GM21717 (cell line): ENCODE measurements at regions not wholly inside any gene's neighbourhood (a gene's known extent, or its start where the extent isn't known, plus 50 kb on each side); places are given as distances from the start of the nearest gene placed in this dataset.

Experiments used
- ATAC-seq: cut with Tn5 transposase; IDR thresholded peaks from one replicate; pipeline ENCODE4 v1.9.1; 2021; ENCODE audit warnings: mild to moderate bottlenecking, moderate library complexity; ENCODE audit not compliant: unreplicated experiment

GRCh38 chr1:239590556-239590955 is 204.2 kb downstream of the CHRM3 start:
- ATAC-seq = no peak

DNA sequence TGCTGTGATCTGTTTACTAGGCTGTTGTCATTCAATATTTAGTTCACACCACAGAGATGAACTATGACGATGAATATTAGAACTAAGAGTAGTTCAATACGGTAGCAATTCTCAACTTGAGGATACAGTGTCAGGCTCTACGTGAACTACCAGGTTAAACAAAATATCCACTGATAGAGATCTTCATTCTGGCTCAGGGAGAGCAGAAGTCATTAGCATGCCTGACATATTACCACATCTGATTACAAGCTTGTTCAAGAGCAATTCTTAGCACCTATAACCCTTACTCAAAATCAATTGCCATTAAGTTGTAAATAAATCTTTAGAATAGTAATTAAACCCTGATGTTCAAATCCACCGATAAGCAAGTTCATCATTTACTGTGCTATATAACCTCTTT is 207.2 kb downstream of the CHRM3 start:
- no peak for ATAC-seq

GRCh38 chr1:239600588-239600987 is 214.2 kb downstream of the CHRM3 start:
- ATAC-seq = no peak

DNA sequence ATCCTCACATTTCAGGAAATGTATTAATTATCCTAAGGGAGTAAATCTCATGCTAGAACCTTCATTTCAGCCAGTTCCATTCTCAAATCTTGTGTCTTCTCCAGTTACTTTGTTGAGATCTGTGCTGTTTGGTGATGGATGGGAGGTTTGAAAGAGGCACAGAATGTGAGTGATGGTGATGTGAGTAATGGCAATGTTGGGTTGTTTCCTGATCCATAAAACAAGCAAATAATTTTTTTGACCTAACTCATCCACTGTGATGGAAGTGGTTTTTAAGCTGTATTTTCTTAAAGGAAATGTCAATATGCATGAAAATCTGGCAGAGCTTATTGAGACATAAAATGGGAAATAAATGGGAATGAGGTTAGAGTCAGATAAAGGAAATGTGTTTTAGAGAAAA is 214.7 kb downstream of the CHRM3 start:
- no peak for ATAC-seq

GRCh38 chr1:239603530-239603929 is 217.2 kb downstream of the CHRM3 start:
- no peak for ATAC-seq

DNA sequence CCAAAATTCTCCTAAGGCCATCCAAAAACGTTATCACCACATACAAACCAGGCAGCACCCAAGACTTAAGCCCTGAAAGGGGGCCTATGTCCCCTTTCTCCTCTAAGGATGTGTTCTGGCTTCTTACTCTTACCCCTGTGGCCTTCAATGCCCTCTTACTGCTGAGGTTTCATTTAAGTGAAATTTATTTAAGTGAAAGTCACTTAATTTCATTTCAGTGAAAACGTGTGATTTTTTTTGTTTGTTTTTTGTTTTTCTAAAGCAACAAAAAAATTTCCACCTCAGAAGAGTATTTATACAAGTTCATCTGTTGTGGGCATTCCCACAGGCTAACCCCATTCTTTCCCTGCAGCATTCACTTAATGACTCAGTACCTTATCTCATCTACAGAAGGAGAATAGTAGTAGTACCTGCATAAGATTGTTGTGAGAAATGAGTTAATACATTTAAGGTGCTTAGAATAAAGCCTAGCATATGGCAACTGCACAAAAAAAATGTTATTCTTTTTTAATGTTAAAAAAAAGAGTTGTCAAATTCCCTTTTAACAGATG is 220.6 kb downstream of the CHRM3 start:
- ATAC-seq = no peak

- ATAC-seq = no peak
Measured at GRCh38 chr1:239608469-239608868, 222.1 kb downstream of the CHRM3 start.

DNA sequence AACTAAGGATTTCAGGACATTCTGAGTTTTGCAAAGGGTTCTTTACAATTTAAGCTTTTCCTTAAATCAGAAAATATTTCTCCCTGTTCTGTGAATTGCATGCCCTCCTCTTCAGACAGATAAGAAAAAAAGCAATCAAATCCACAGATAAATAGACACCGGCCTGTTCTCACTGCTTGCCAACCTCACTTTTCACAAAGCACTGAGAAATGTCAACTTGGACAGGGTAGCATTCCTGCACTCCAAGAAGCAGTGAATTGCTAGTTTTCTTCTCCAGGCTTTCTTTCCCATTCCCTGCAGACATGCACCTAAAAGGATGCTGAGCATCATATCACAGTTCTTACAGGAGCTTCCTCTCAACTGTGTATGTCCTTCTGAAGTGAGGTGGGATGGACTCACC is 226.0 kb downstream of the CHRM3 start:
- no peak for ATAC-seq

DNA sequence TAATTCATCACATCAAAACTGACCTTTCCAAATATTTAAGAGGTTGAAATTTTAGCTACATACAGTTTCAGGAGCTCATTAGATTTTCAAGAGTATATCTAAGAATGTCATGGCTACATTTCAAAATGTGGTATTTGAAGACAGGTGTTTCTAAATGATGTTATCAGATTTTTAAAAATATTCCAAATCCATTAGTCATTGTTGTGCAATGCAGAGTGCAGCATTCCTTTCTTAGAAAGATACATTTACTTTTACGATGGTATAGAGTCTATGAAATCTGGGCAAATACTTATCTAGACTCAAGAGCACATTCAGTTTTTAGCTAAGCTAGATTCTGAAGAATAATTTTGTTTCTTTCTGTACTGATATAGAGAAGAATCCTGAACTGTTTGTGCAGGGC is 230.3 kb downstream of the CHRM3 start:
- no peak for ATAC-seq

DNA sequence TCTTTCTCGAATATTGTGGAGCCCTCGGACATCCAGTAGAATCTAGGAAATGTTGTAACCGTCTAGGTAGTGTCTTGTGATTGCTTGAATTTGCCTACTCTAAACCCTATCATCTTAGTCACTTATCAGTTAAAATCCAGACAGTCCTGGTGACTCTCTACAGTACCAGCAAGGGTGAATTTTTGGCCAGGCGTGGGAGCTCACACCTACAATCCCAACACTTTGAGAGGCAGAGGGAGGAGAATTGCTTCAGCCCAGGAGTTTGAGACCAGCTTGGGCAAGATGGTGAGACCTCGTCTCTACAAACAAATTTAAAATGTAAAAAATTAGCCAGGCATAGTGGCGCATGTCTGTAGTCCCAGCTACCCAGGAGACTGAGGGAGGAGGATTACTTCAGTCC is 230.9 kb downstream of the CHRM3 start:
- ATAC-seq = no peak

GRCh38 chr1:239617731-239618130 is 231.4 kb downstream of the CHRM3 start:
- no peak for ATAC-seq

DNA sequence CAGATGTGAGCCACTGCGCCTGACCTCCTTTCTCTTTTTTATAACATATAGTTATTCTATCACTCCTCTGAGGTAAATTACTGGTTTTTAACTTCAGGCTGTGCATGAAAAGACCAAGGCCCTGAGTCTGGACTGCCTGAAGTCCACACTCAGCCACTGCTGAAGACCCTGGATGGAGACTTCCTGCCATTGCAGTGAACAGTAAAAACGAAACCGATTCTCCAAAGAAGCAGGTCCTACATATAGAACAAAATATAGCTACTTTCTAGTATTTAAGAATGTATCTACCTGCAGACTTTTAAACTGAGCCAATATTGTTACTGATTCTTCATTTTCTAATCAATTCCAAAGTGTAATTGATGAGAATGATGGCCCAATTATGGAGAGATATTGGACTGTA is 232.8 kb downstream of the CHRM3 start:
- no peak for ATAC-seq

- no peak for ATAC-seq
Measured at GRCh38 chr1:239630767-239631166, 244.4 kb downstream of the CHRM3 start.

DNA sequence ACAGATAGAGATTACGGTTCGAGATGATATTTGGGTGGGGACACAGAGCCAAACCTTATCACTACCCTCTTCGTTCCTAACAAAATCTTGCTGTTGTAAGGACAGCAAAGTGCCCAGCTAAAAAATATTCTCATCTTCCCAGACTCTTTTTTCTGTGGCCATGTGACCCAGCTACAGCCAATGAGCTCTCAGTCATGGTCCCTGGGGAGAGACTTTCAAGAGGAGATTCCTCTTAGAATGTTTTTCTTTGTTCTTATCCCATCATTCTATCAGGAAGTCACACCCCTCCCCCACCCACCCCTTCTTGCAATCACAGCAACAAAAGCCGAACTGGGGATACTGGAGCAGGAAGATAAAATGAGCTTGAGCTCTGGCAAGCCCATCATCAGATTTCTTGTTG is 247.1 kb downstream of the CHRM3 start:
- no peak for ATAC-seq

DNA sequence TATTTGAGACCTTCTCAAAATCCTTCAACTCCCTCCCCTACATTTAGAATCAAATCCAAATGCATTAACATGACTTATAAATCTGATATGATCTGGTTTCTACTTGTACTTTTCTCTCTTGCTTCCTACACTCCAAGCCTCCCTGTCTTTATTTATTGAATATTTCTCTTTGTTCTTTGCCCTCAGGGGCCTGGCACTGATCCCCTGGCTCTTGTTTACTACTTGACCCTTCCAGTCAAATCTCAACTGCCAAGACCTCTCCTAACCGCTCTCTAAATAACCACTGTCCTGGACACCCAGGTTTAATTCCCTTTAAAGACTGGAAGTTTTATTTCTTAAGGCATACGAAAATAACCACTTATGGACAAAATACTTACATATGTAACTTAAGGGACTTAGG is 248.9 kb downstream of the CHRM3 start:
- no peak for ATAC-seq

- no peak for ATAC-seq
Measured at GRCh38 chr1:239636347-239636746, 250.0 kb downstream of the CHRM3 start.

- ATAC-seq = no peak
Measured at GRCh38 chr1:239644604-239645003, 258.2 kb downstream of the CHRM3 start.

DNA sequence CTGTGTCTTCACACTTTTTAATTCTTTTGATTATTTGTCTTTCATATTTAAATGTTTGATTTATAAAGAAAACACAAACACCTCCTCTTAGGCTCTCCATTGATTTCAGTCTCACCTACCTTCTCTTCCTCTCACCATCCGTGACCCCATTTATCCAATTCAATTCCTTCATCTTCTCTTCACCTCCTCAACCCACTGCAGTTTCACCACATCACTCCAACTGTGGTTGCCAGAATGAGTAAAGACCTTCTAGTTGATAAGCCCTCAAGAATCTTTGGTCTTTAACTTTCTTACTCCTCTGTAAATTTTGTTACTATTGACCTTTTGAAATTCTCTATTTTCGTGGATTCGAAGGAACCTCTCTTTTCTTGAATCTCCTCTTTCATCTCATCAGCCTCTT is 260.7 kb downstream of the CHRM3 start:
- no peak for ATAC-seq

GRCh38 chr1:239647964-239648632 is 261.7 kb downstream of the CHRM3 start:
- ATAC-seq = no peak

GRCh38 chr1:239655023-239655422 is 268.7 kb downstream of the CHRM3 start:
- ATAC-seq = no peak

GRCh38 chr1:239657291-239657690 is 270.9 kb downstream of the CHRM3 start:
- no peak for ATAC-seq

DNA sequence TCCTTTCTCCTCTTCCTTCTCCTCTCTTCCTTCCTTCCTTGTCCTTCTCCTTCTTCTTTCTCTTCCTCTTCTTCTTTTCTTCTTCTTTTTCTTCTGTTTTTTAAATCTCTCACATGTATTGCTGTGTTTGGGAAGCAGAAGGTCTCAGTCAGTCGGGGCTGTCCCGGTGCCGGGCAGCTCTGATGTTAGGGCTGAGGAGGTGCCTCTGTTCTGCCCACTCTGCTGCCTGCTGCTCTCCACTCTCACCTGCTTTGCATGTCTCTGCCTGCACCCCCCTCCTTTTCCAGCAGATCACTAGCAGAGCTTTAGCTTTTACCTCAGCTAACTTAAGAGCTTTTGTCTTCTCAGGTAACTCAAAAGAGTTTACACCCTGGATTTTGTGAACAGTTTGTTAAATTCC is 276.6 kb downstream of the CHRM3 start:
- no peak for ATAC-seq

GRCh38 chr1:239672256-239672655 is 285.9 kb downstream of the CHRM3 start:
- no peak for ATAC-seq
